HUDEP-2 (cell line): ENCODE measurements at regions not wholly inside any gene's neighbourhood (a gene's known extent, or its start where the extent isn't known, plus 50 kb on each side); places are given as distances from the start of the nearest gene placed in this dataset.
"Not testable (repeated sequence)": the region's sequence is repeated elsewhere in the genome, so short reads cannot be mapped to it uniquely, and the experiment has no call there.

Experiments used
- DNase-seq, 76 experiments: peaks; one replicate each; lab custom pipeline; 2025; ENCODE audit not compliant: unreplicated experiment in 76 of 76; lab: John Stamatoyannopoulos, UW

DNA sequence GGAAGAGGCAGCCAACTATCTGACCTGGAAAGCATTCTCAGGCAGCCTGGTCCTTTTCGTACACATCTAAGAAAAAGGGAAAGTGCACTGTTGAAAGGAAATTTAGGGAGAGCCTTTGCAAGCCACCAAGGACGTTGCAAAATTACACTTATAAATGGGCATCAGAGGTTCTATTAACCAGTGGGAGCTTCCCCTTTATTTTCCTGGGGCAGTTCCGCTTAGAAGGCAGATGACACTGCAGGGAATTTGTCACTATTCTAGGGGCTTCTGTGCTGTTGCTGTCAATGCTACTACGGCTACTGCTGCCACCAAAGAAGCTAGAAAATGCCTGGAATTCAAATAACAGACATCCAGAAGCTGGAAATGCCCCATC lies 79.6 kb upstream of the AUTS2 start:
- no peak for DNase-seq

DNA sequence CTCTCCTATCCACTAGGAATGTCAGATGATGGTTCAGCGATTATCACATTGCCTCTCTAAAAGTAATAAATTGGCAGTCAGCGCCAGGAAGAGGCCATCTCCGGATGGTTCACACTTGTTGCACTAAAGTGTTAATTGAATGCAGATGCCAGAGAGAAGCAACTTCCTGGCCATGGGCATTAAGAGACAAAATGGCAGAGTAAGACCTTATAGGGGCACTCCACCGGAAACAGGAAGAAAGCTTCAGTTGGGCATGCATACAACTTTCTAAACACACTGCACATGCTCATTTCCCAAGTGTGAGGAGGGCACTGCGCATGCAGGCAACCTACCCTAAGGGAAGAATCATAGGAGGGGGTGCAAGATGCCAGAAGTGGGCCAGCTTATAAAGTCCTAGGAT lies 71.7 kb upstream of the AUTS2 start:
- no peak for DNase-seq

DNA sequence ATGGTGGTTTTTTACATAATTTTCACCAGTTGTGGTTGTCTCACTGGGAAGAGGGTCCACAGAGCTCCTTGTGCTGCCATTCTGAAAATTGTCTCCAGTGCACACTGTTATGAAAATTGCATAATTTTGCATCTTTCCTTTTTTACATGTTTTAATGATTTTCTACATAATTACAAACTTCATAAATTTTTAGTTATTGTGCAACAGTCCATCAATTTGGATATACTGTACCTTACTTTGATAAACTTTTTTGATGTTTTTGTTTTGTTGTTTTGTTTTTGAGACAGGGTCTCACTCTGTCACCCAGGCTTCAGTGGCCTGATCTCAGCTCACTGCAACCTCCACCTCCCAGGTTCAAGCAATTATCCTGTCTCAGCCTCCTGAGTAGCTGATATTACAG lies 70.6 kb upstream of the AUTS2 start:
- DNase-seq, result no peak

DNA sequence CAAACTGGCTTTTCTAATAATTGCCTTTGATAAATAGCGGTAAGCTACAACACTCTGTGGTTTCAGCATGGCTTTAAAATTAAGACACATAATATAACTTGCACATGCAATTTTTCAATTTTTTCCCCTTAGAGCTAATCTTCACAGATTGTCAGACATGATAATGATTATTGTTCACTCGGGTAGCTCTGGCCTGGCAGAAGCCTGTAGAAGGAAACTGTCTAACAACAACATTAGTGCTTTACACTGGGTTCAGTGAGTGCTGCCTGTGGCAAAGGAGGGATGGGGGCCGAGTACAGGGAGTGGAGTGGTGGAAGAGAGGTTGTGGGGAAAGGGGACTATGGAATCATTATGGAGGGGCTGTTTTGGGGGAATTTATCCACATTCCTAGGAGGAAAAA lies 67.2 kb upstream of the AUTS2 start:
- DNase-seq, result no peak

DNA sequence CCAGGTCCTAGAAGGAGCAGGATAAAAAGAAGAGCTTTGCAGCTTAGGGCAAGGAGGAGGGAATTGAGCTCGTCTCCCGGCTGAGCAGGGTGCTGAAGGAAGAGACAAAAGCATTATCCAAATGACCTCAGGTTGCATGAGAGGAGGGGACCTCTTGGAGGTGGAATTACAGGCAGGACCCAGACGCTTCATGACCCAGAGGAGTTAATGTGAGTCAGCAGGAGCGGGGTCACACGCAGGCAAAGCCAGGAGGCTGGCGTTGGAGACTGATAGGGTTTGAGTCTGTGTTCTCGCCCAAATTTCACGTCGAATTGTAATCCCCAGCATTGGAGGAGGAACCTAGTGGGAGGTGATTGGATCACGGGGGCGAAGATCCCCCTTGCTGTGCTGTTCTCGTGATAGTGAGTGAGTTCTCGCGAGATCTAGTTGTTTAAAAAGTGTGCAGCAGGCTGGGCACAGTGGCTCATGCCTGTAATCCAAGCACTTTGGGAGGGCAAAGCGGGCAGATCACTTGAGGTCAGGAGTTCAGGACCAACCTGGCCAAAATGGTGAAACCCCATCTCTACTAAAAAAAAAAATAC lies 63.7 kb upstream of the AUTS2 start:
- no peak for DNase-seq

DNA sequence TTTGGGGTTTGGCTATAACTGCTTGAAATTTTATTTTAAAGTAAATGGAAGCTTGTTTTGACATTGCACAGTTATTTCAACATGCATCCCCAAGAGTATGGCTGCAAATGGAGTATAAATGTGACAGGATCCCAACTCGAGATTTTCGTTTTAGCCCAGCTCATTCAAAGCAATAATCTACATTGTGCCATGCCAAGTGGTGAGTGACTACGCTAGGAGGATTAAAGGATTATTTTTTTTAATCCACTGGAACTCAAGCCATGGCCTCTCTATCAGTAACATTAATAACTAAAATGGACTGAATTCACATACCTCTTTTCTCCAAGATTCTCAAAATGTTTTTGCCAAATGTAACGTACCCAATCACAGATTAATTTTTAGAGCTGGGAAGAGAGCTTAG lies 60.6 kb upstream of the AUTS2 start:
- no peak for DNase-seq

DNA sequence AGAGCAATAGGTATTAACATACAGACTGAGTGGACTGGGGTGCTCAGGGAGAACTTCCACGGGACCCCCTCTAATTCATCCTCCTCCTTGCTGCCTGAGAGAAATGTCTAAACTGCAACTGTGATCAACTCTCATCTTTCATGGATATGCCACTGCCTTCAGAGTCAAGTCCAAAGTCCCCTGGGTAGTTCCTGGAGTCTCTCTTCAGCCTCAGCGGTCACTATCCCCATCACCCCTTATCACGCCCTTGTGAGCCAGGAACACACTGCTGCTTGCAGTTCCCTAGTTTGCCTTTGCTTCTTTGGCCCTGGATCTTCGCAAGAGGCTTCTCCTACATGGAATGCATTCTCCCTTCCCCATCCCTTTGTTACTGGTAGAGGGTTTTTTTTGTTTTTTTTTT lies 58.7 kb upstream of the AUTS2 start:
- DNase-seq, result no peak

DNA sequence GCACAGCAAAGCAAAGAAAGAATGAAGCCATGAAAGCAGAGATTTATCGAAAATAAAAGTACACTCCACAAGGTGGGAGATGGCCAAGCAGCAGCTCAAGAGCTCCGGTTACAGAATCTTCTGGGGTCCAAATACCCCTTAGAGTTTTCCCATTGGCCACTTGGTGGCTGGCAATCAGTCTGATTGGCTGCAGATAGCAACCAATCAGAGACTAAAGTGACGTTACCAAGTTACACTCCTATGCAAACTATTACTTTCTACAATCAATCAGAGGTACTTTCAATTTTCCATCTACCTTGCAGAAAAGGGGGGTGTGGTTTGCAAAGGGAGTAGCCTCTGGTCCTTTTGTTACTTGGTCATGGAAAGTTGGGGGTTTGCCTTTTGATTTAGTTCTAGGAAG lies 58.0 kb upstream of the AUTS2 start:
- DNase-seq, result no peak

DNA sequence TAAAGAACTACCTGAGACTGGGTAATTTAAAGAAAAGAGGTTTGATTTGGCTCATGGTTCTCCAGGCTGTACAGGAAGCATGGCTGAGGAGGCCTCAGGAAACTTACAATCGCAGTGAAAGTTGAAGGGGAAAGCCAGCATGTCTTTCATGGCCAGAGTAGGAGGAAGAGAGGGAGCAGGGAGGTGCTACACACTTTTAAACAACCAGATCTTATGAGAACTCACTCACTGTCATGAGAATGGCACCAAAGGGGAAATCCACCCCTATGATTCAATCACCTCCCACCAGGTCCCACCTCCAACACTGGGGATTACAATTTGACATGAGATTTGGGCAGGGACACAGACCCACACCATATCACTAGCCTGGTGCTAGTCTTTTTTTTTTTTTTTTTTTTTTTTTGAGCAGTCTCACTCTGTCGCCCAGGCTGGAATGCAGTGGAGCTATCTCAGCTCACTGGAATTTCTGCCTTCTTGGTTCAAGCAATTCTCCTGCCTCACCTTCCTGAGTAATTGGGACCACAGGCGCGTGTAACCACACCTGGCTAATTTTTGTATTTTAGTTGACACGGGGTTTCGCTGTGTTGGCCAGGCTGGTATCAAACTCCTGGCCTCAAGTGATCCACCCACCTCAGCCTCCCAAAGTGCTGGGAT lies 56.4 kb upstream of the AUTS2 start:
- not testable (repeated sequence) for DNase-seq

DNA sequence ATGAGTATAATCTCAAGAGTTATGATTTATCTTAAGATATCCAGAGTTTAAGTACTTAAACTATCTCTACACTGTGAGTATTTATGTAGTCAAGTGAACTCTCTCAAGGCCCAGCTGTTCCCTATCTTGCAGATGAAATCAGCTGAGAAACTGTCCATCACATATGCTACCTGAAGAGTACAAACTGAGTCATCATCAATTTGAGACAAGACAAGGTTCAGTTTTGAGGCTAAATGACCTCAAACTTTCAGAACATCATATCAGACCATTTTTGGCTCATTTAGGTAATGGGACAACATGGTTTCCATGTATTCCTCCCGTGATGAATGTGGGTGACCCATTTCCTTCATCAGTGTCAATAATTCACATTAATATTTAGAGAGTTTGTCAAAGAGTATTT lies 53.1 kb upstream of the AUTS2 start:
- DNase-seq, result no peak
